Natural killer cell (primary cell): ENCODE measurements at regions not wholly inside any gene's neighbourhood (a gene's known extent, or its start where the extent isn't known, plus 50 kb on each side); places are given as distances from the start of the nearest gene placed in this dataset.

Experiments used
- ATAC-seq, 3 donors: fragments of 150-1000 bp in 2 of 3; fragments of 200-7000 bp in 1 of 3; cut with Tn5 transposase; 1 replicate in 1 of 3; 2 replicates in 2 of 3; pipeline ENCODE4 v1.10.0; 2021; ENCODE audit warnings: mild to moderate bottlenecking in 2 of 3, moderate library complexity in 2 of 3
- DNase-seq, 2 donors: peaks; one replicate each; pipeline versions ENCODE4 v3.0.0 to v3.0.0-alpha.2; 2013 to 2021; ENCODE audit warnings: mixed read lengths in 1 of 2
- H3K27ac ChIP-seq: one replicate; pipeline ENCODE4 v1.5.1; 2013; ENCODE audit warnings: mild to moderate bottlenecking, low read length
- H3K27me3 ChIP-seq: one replicate; pipeline ENCODE4 v1.6.1; 2013; ENCODE audit warnings: low read length; ENCODE audit not compliant: control insufficient read depth, insufficient read depth
- H3K36me3 ChIP-seq: one replicate; pipeline ENCODE4 v1.6.1; 2013; ENCODE audit warnings: low read length; ENCODE audit not compliant: control insufficient read depth, insufficient read depth
- H3K4me1 ChIP-seq: one replicate; pipeline ENCODE4 v1.6.1; 2013; ENCODE audit warnings: low read length; ENCODE audit not compliant: control insufficient read depth, insufficient read depth
- H3K4me3 ChIP-seq: one replicate; pipeline ENCODE4 v1.5.1; 2013; ENCODE audit warnings: low read length
- H3K9me3 ChIP-seq: one replicate; pipeline ENCODE4 v1.6.1; 2013; ENCODE audit warnings: low read length; ENCODE audit not compliant: control insufficient read depth, insufficient read depth
- H3K27ac Mint-ChIP-seq, 2 donors: one replicate each; pipeline ENCODE4 v1.8.0; 2022; ENCODE audit warnings: mild to moderate bottlenecking in 2 of 2, mixed read lengths in 2 of 2, moderate library complexity in 1 of 2
- H3K27me3 Mint-ChIP-seq, 2 donors: one replicate each; pipeline ENCODE4 v1.8.0; 2022; ENCODE audit warnings: low read depth in 2 of 2, mixed read lengths in 2 of 2
- H3K36me3 Mint-ChIP-seq: one replicate; pipeline ENCODE4 v1.8.0; 2022; ENCODE audit warnings: mixed read lengths
- H3K4me1 Mint-ChIP-seq, 2 donors: one replicate each; pipeline ENCODE4 v1.8.0; 2022; ENCODE audit warnings: mixed read lengths in 2 of 2
- H3K4me3 Mint-ChIP-seq: one replicate; pipeline ENCODE4 v1.8.0; 2022; ENCODE audit warnings: mild to moderate bottlenecking, moderate library complexity, mixed read lengths
- H3K9me3 Mint-ChIP-seq, 2 donors: one replicate each; pipeline ENCODE4 v1.8.0; 2022; ENCODE audit warnings: mixed read lengths in 2 of 2
- CTCF ChIP-seq: fragments of 200-600 bp; IDR thresholded peaks from one replicate; pipeline ENCODE4 v1.8.0; 2022; ENCODE audit warnings: antibody characterized with exemption
- WGBS: methylation state at CpG from one replicate; pipeline ENCODE4 v1.1.7; 2013; ENCODE audit warnings: missing lambda C conversion rate; ENCODE audit not compliant: insufficient coverage; 5-methylcytosine and 5-hydroxymethylcytosine counted together
- intact Hi-C: fragments of 100-400 bp; cut with micrococcal nuclease; formaldehyde crosslinking; loops from one replicate; pipeline ENCODE4 v1.14.2; 2022

GRCh38 chr4:138010639-138011038 lies 231.5 kb downstream of the SLC7A11 start:
- Histone ChIP-seq H3K4me3 (no peak overlapping the region), H3K36me3 (no peaks in the 10 kb centered on the region), H3K27ac (no peak overlapping the region), H3K9me3 (no peaks in the 10 kb centered on the region), H3K4me1 (no peaks in the 10 kb centered on the region), H3K27me3 (no peaks in the 10 kb centered on the region)
- Mint-ChIP-seq H3K27me3 (no peaks in the 10 kb centered on the region), H3K9me3 (peaks cover 0 to 2% of the 10 kb centered on the region in 2 donors), H3K4me1 (no peaks in the 10 kb centered on the region), H3K36me3 (no peaks in the 10 kb centered on the region), H3K27ac (no peak overlapping the region), H3K4me3 (no peak overlapping the region)
- intact Hi-C loops, result no loop called here
- ATAC-seq, result no peak
- no peak for DNase-seq
- no peak for TF ChIP-seq CTCF

DNA sequence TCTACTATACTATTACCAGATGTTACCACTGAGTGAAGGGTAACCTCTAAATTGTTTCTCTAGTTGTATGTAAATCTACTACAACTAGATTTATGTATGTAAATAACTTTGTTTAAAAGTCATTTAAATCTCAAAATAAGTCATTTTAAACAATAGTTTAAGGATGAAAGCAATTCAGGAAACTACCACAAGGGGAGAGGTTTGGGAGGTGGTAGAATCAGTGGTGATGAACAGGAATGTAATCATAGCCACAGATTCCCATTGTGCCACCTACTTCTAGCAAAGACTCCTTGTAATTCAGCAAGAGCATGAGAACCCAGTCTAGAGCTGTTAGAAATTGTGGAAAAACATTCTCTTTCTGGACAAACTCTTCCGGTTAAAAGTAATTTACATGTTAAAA lies 234.6 kb downstream of the SLC7A11 start:
- Mint-ChIP-seq H3K4me1 (no peaks in the 10 kb centered on the region), H3K27me3 (no peaks in the 10 kb centered on the region), H3K9me3 (peaks cover 2 to 3% of the 10 kb centered on the region in 2 donors), H3K36me3 (no peaks in the 10 kb centered on the region), H3K27ac (no peak overlapping the region), H3K4me3 (no peak overlapping the region)
- no peaks in the 10 kb centered on the region for H3K9me3 ChIP-seq
- H3K4me3 ChIP-seq, result no peak overlapping the region
- H3K4me1 ChIP-seq, result no peaks in the 10 kb centered on the region
- no peaks in the 10 kb centered on the region for H3K36me3 ChIP-seq
- H3K27me3 ChIP-seq, result no peaks in the 10 kb centered on the region
- ATAC-seq, result no peak
- TF ChIP-seq CTCF, result no peak
- H3K27ac ChIP-seq, result no peak overlapping the region
- WGBS, result no CpG with 5 or more reads among the region's 1 CpG
- intact Hi-C loops, result no loop called here
- no peak for DNase-seq

DNA sequence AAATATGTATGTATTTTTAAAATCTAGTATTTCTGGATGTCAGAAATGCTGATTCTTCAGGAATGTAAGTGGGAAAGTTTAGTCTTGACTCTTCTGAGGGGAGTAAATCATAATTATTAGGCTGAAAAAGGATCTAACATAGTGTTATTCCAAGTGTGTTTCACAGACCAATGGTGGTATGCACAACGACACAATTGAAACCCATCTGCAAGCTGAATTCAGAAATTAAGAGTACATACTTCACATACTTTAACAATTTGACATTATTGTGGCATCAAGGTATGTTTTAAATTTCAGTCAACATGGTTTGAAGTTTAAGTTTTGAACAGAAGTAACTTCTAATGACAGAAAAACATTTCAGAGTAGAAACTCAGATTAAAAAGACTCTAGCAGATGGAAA lies 236.7 kb downstream of the SLC7A11 start:
- H3K27ac Mint-ChIP-seq, result no peak overlapping the region
- H3K4me1 Mint-ChIP-seq, result no peaks in the 10 kb centered on the region
- intact Hi-C loops, result no loop called here
- DNase-seq, result no peak
- H3K4me3 ChIP-seq, result no peak overlapping the region
- ATAC-seq, result no peak
- H3K27me3 Mint-ChIP-seq, result no peaks in the 10 kb centered on the region
- H3K4me3 Mint-ChIP-seq, result no peak overlapping the region
- no peaks in the 10 kb centered on the region for H3K4me1 ChIP-seq
- TF ChIP-seq CTCF, result no peak
- H3K9me3 Mint-ChIP-seq, result peaks cover 2 to 3% of the 10 kb centered on the region in 2 donors
- 80% methylated on average over 1 of the region's 1 CpG for WGBS
- H3K27ac ChIP-seq, result no peak overlapping the region
- no peaks in the 10 kb centered on the region for H3K9me3 ChIP-seq
- H3K36me3 ChIP-seq, result no peaks in the 10 kb centered on the region
- no peaks in the 10 kb centered on the region for H3K27me3 ChIP-seq
- no peaks in the 10 kb centered on the region for H3K36me3 Mint-ChIP-seq

GRCh38 chr4:138003248-138003647 lies 238.9 kb downstream of the SLC7A11 start:
- intact Hi-C loops, result no loop called here
- Histone ChIP-seq H3K9me3 (no peaks in the 10 kb centered on the region), H3K4me1 (no peaks in the 10 kb centered on the region), H3K36me3 (no peaks in the 10 kb centered on the region), H3K27ac (no peak overlapping the region), H3K27me3 (no peaks in the 10 kb centered on the region), H3K4me3 (no peak overlapping the region)
- H3K4me3 Mint-ChIP-seq, result no peak overlapping the region
- peaks cover 0 to 3% of the 10 kb centered on the region in 2 donors for H3K9me3 Mint-ChIP-seq
- ATAC-seq (no peak), DNase-seq (no peak)
- TF ChIP-seq CTCF, result no peak
- no peak overlapping the region for H3K27ac Mint-ChIP-seq
- H3K36me3 Mint-ChIP-seq, result no peaks in the 10 kb centered on the region
- H3K4me1 Mint-ChIP-seq, result no peaks in the 10 kb centered on the region
- H3K27me3 Mint-ChIP-seq, result no peaks in the 10 kb centered on the region
